K562 (cell line): ENCODE measurements at regions not wholly inside any gene's neighbourhood (a gene's known extent, or its start where the extent isn't known, plus 50 kb on each side); places are given as distances from the start of the nearest gene placed in this dataset.

Experiments used
- ATAC-seq: fragments of 200-7000 bp; cut with Tn5 transposase; 3 replicates; pipeline ENCODE4 v1.9.1; 2020; ENCODE audit warnings: moderate library complexity
- BruUV-seq: library from RNA; stranded (reverse); fragments of 400-500 nt; replicated peaks from 2 replicates; lab custom pipeline; 2021; lab: Mats Ljungman, UMichigan
- CTCF ChIA-PET: fragments of 300-600 bp; formaldehyde crosslinking; extraction: SDS; loops from one replicate; lab custom pipeline; 2021; ENCODE audit warnings: low intra/inter-chr PET ratio; lab: Yijun Ruan, JAX
- POLR2A ChIA-PET: fragments of 300-600, 350-650 bp; sonication (Branson Sonifier 250); formaldehyde crosslinking; extraction: SDS; loops from one replicate; lab custom pipeline; 2021; ENCODE audit warnings: antibody characterized with exemption, inconsistent platforms; lab: Yijun Ruan, JAX
- DNase-seq, 4 experiments: peaks; one replicate each; pipeline versions ENCODE4 v3.0.0 to v3.0.0-alpha.2; 2011 to 2018; ENCODE audit warnings: low spot score in 3 of 4, mixed read lengths in 3 of 4; ENCODE audit errors: extremely low read depth in 1 of 4
- FAIRE-seq: peaks from 2 replicates; lab custom pipeline; 2011; peaks lifted over from hg19 to GRCh38; lab: Jason Lieb, UNC
- H2AFZ ChIP-seq: 2 replicates; pipeline ENCODE4 v1.6.0; 2011; ENCODE audit warnings: low read depth, low read length, control low read depth, inconsistent platforms
- H3K27ac ChIP-seq: fragments of 200-600 bp; 3 replicates; pipeline ENCODE4 v1.8.0; 2011; ENCODE audit warnings: low read depth, mild to moderate bottlenecking, control low read depth, inconsistent platforms, low read length, moderate library complexity, mixed read lengths; ENCODE audit errors: extremely low read depth
- H3K27me3 ChIP-seq, 2 experiments: fragments of 300-600 bp in 1 of 2; 2 replicates in 1 of 2; 3 replicates in 1 of 2; pipeline versions ENCODE4 v1.6.0 to v1.8.0; 2011; ENCODE audit warnings: inconsistent platforms in 2 of 2, low read length in 2 of 2, mild to moderate bottlenecking in 1 of 2, mixed read lengths in 1 of 2, moderate library complexity in 1 of 2; ENCODE audit not compliant: control insufficient read depth in 2 of 2, insufficient read depth in 2 of 2
- H3K36me3 ChIP-seq: fragments of 300-600 bp; 3 replicates; pipeline ENCODE4 v1.8.0; 2011; ENCODE audit warnings: mild to moderate bottlenecking, low read length, inconsistent platforms; ENCODE audit not compliant: control insufficient read depth, insufficient read depth
- H3K4me1 ChIP-seq, 2 experiments: fragments of 200-600 bp in 1 of 2; replicated peaks in 1 of 2; 2 replicates in 1 of 2; 3 replicates in 1 of 2; pipeline versions ENCODE4 v1.5.1 to v1.8.0; 2011; ENCODE audit warnings: inconsistent platforms in 2 of 2, low read length in 2 of 2, mild to moderate bottlenecking in 1 of 2, mixed read lengths in 1 of 2, moderate library complexity in 1 of 2; ENCODE audit not compliant: control insufficient read depth in 2 of 2, insufficient read depth in 2 of 2
- H3K4me2 ChIP-seq: 2 replicates; pipeline ENCODE4 v1.6.1; 2011; ENCODE audit warnings: low read length, control low read depth, inconsistent platforms, mixed read lengths; ENCODE audit not compliant: insufficient read depth
- H3K4me3 ChIP-seq: fragments of 200-600 bp; sonication (generic), shearing (Covaris generic); 2 replicates; pipeline ENCODE4 v1.5.1; 2016; ENCODE audit warnings: control low read depth, inconsistent platforms
- H3K79me2 ChIP-seq: fragments of 200-600 bp; 3 replicates; pipeline ENCODE4 v1.8.0; 2011; ENCODE audit warnings: low read length, inconsistent platforms; ENCODE audit not compliant: control insufficient read depth, insufficient read depth
- H3K9ac ChIP-seq, 2 experiments: 2 replicates each; pipeline versions ENCODE4 v1.6.0 to v1.6.1; 2011; ENCODE audit warnings: low read depth in 2 of 2, low read length in 2 of 2, control low read depth in 1 of 2, inconsistent platforms in 1 of 2, mild to moderate bottlenecking in 1 of 2, mixed read lengths in 1 of 2; ENCODE audit not compliant: insufficient read depth in 1 of 2
- H3K9me1 ChIP-seq: one replicate; pipeline ENCODE4 v1.6.0; 2011; ENCODE audit warnings: inconsistent platforms, mild to moderate bottlenecking, low read length, moderate library complexity; ENCODE audit not compliant: control insufficient read depth, insufficient read depth
- H3K9me3 ChIP-seq: replicated peaks from 2 replicates; pipeline ENCODE4 v1.5.1; 2011; ENCODE audit warnings: low read depth, low read length, inconsistent platforms; ENCODE audit not compliant: control insufficient read depth, insufficient read depth
- H4K20me1 ChIP-seq: replicated peaks from 2 replicates; pipeline ENCODE4 v1.6.1; 2011; ENCODE audit warnings: low read length, inconsistent platforms, mixed read lengths; ENCODE audit not compliant: control insufficient read depth, insufficient read depth
- ATF3 ChIP-seq, 2 experiments: fragments of 450-650 bp in 1 of 2; sonication (generic) in 1 of 2; formaldehyde crosslinking in 1 of 2; IDR thresholded peaks in 1 of 2; conservative IDR thresholded peaks in 1 of 2; 2 replicates each; pipeline versions ENCODE4 v1.6.1 to v1.8.1; 2016 to 2023; ENCODE audit warnings: mild to moderate bottlenecking in 2 of 2, moderate library complexity in 2 of 2, inconsistent platforms in 1 of 2, missing genetic modification reagents in 1 of 2
- CEBPB ChIP-seq: fragments of 450-650 bp; IDR thresholded peaks from 2 replicates; pipeline ENCODE4 v1.6.1; 2016; ENCODE audit warnings: missing genetic modification characterization, missing compliant biosample characterization
- CEBPG ChIP-seq, 3 experiments: fragments of 200-800 bp in 1 of 3; sonication (Bioruptor generic) in 1 of 3; sonication (generic) in 1 of 3; formaldehyde crosslinking in 1 of 3; IDR thresholded peaks in 2 of 3; conservative IDR thresholded peaks in 1 of 3; 2 replicates each; pipeline versions ENCODE4 v1.6.1 to v1.8.0; 2016 to 2022; ENCODE audit warnings: missing compliant biosample characterization in 2 of 3, missing genetic modification characterization in 2 of 3, mild to moderate bottlenecking in 1 of 3, missing genetic modification reagents in 1 of 3
- CSDE1 ChIP-seq, 2 experiments: fragments of 450-650 bp; IDR thresholded peaks; 2 replicates each; pipeline ENCODE4 v1.6.1; 2016; ENCODE audit warnings: mild to moderate bottlenecking in 1 of 2
- DDX20 ChIP-seq: fragments of 450-650 bp; IDR thresholded peaks from 2 replicates; pipeline ENCODE4 v1.6.1; 2016; ENCODE audit warnings: missing genetic modification characterization, low read depth, mild to moderate bottlenecking, missing compliant biosample characterization, moderate library complexity
- HDAC3 ChIP-seq: fragments of 450-650 bp; IDR thresholded peaks from 2 replicates; pipeline ENCODE4 v1.6.1; 2018; ENCODE audit warnings: borderline replicate concordance, mild to moderate bottlenecking, moderate library complexity; ENCODE audit not compliant: partially characterized antibody
- POU5F1 ChIP-seq: fragments of 150-350 bp; IDR thresholded peaks from 2 replicates; pipeline ENCODE4 v1.6.1; 2014; ENCODE audit warnings: borderline replicate concordance, low read length, low read depth, mild to moderate bottlenecking; ENCODE audit not compliant: partially characterized antibody
- SREBF2 ChIP-seq: sonication (generic); formaldehyde crosslinking; IDR thresholded peaks from 2 replicates; pipeline ENCODE4 v1.4.0; 2020; ENCODE audit warnings: mild to moderate bottlenecking, missing genetic modification reagents
- WGBS: fragments of 100-300 bp; shearing (Covaris generic); methylation state at CpG from one replicate; pipeline ENCODE4 v1.1.6; 2016; ENCODE audit warnings: low coverage, mixed read lengths; ENCODE audit not compliant: insufficient coverage; ENCODE audit errors: missing lambda C conversion rate; 5-methylcytosine and 5-hydroxymethylcytosine counted together
- in situ Hi-C: fragments of 300-500 bp; cut with MboI; formaldehyde crosslinking; loops from 4 replicates; pipeline ENCODE4 v1.15.0; 2018; ENCODE audit warnings: inconsistent platforms, mixed read lengths
- intact Hi-C: fragments of 100-400 bp; cut with micrococcal nuclease; formaldehyde crosslinking; loops from 2 replicates; pipeline ENCODE4 v1.14.2; 2022

- intact Hi-C loops, result no loop called here
- Histone ChIP-seq H3K4me1 (no peaks in the 10 kb centered on the region), H3K27ac (no peak overlapping the region), H3K4me2 (no peak overlapping the region), H3K4me3 (no peak overlapping the region), H3K9ac (no peak overlapping the region), H3K9me1 (no peaks in the 10 kb centered on the region), H3K9me3 (no peaks in the 10 kb centered on the region), H3K36me3 (no peaks in the 10 kb centered on the region), H3K27me3 (peaks cover 4 to 6% of the 10 kb centered on the region in 2 experiments; a peak in 4 of 5 replicates), H4K20me1 (no peaks in the 10 kb centered on the region), H3K79me2 (no peaks in the 10 kb centered on the region), H2AFZ (no peak overlapping the region)
- WGBS, result 1% methylated on average over 8 of the region's 8 CpGs
- ChIA-PET CTCF (no interaction called here), POLR2A (interaction anchor here (1.4 kb wide), 1 partner anchor 20 kb away, joined by 4 read pairs; no protein-coding TSS in a partner anchor)
- in situ Hi-C loops, result no loop called here
- TF ChIP-seq CEBPB (tag) (0 out of 2 replicates have a peak, but pooled peaks have one; percentile 15), CSDE1 (IDR thresholded peaks at IDR 0.05) (no peak), HDAC3 (no peak), DDX20 (tag) (no peak), SREBF2 (CRISPR knock-in tag) (no peak), ATF3 (IDR thresholded peaks at IDR 0.05) (peak; percentile 23; the same call in 1 of the 2 replicates), ATF3 (CRISPR knock-in tag; conservative IDR thresholded peaks at IDR 0.05) (no peak), POU5F1 (no peak), CEBPG (CRISPR knock-in tag; IDR thresholded peaks at IDR 0.05) (no peak), CEBPG (tag; conservative IDR thresholded peaks at IDR 0.05 in 1 of 2, IDR thresholded peaks at IDR 0.05 in 1 of 2) (peak; percentile 31 to 74; a peak in 3 of 4 replicates)
- no peak for DNase-seq
- FAIRE-seq, result no peak
- no TSS peak for BruUV-seq
- ATAC-seq, result no peak
Observed at GRCh38 chr19:29006057-29006735, 206.8 kb downstream of the UQCRFS1 start.
